ENCODE measurements at regions not wholly inside any gene's neighbourhood (a gene's known extent, or its start where the extent isn't known, plus 50 kb on each side); places are given as distances from the start of the nearest gene placed in this dataset.
"Not testable (repeated sequence)": the region's sequence is repeated elsewhere in the genome, so short reads cannot be mapped to it uniquely, and the experiment has no call there.

- DNase-seq, result no peak
Observed at GRCh38 chr5:135110785-135111596, 77.0 kb upstream of the PITX1 start.

- DNase-seq, result no peak
Observed at GRCh38 chr5:135108992-135109391, 75.0 kb upstream of the PITX1 start.

GRCh38 chr5:135108569-135108968 is 74.5 kb upstream of the PITX1 start:
- no peak for DNase-seq

GRCh38 chr5:135107986-135108385 is 74.0 kb upstream of the PITX1 start:
- DNase-seq, result no peak

- DNase-seq, result no peak
Observed at GRCh38 chr5:135106610-135107471, 72.8 kb upstream of the PITX1 start.

- no peak for DNase-seq
Observed at GRCh38 chr5:135106136-135106535, 72.1 kb upstream of the PITX1 start.

- no peak for DNase-seq
Observed at GRCh38 chr5:135105105-135105484, 71.1 kb upstream of the PITX1 start.

GRCh38 chr5:135103575-135103853 is 69.5 kb upstream of the PITX1 start:
- no peak for DNase-seq

- DNase-seq, result no peak
Observed at GRCh38 chr5:135102716-135103574, 68.9 kb upstream of the PITX1 start.

- DNase-seq, result no peak
Observed at GRCh38 chr5:135100431-135100830, 66.4 kb upstream of the PITX1 start.

- DNase-seq, result no peak
Observed at GRCh38 chr5:135100011-135100410, 66.0 kb upstream of the PITX1 start.

GRCh38 chr5:135097390-135097789 is 63.4 kb upstream of the PITX1 start:
- DNase-seq, result no peak

- no peak for DNase-seq
Observed at GRCh38 chr5:135095871-135096270, 61.8 kb upstream of the PITX1 start.

GRCh38 chr5:135095052-135095715 is 61.2 kb upstream of the PITX1 start:
- DNase-seq, result no peak

- DNase-seq, result no peak
Observed at GRCh38 chr5:135094339-135095051, 60.5 kb upstream of the PITX1 start.

- not testable (repeated sequence) for DNase-seq
Observed at GRCh38 chr5:135093483-135093882, 59.5 kb upstream of the PITX1 start.

GRCh38 chr5:135092476-135092875 is 58.4 kb upstream of the PITX1 start:
- DNase-seq, result no peak

- no peak for DNase-seq
Observed at GRCh38 chr5:135091286-135091685, 57.3 kb upstream of the PITX1 start.

- no peak for DNase-seq
Observed at GRCh38 chr5:135089912-135090311, 55.9 kb upstream of the PITX1 start.

- no peak for DNase-seq
Observed at GRCh38 chr5:135088911-135089310, 54.9 kb upstream of the PITX1 start.

- no peak for DNase-seq
Observed at GRCh38 chr5:135087950-135088349, 53.9 kb upstream of the PITX1 start.

All from NCI-H187 (cell line).